Activated CD8-positive, alpha-beta T cell treated with anti-CD3 and anti-CD28 coated beads for 36 hours (primary cell): ENCODE measurements at regions not wholly inside any gene's neighbourhood (a gene's known extent, or its start where the extent isn't known, plus 50 kb on each side); places are given as distances from the start of the nearest gene placed in this dataset.

Experiments
- ATAC-seq: fragments of 200-7000 bp; cut with Tn5 transposase; one replicate; pipeline ENCODE4 v1.10.0; 2021; ENCODE audit warnings: mild to moderate bottlenecking, moderate library complexity
- CTCF ChIA-PET: fragments of 350-600 bp; sonication (Branson Sonifier 250); formaldehyde crosslinking; loops from one replicate; lab custom pipeline; 2021; ENCODE audit warnings: antibody characterized with exemption; lab: Charles Lee
- POLR2A ChIA-PET: fragments of 350-600 bp; sonication (Branson Sonifier 250); formaldehyde crosslinking; loops from one replicate; lab custom pipeline; 2021; ENCODE audit warnings: antibody characterized with exemption; lab: Charles Lee
- DNase-seq: peaks from one replicate; pipeline ENCODE4 v3.0.0-alpha.2; 2020
- H3K27ac Mint-ChIP-seq: one replicate; pipeline ENCODE4 v1.8.0; 2021; ENCODE audit warnings: mild to moderate bottlenecking, mixed read lengths
- H3K27me3 Mint-ChIP-seq: one replicate; pipeline ENCODE4 v1.8.0; 2021; ENCODE audit warnings: mixed read lengths
- H3K36me3 Mint-ChIP-seq: one replicate; pipeline ENCODE4 v1.8.0; 2021; ENCODE audit warnings: low read depth, mixed read lengths
- H3K4me1 Mint-ChIP-seq: one replicate; pipeline ENCODE4 v1.8.0; 2021; ENCODE audit warnings: low read depth, mixed read lengths
- H3K4me3 Mint-ChIP-seq: one replicate; pipeline ENCODE4 v1.8.0; 2021; ENCODE audit warnings: mild to moderate bottlenecking, moderate library complexity, mixed read lengths
- H3K9me3 Mint-ChIP-seq: one replicate; pipeline ENCODE4 v1.8.0; 2021; ENCODE audit warnings: mixed read lengths
- intact Hi-C: fragments of 100-400 bp; cut with micrococcal nuclease; formaldehyde crosslinking; loops from one replicate; pipeline ENCODE4 v1.10.0; 2022
- TF ChIP-seq, protein P1 (sequence below): fragments of 200-600 bp; IDR thresholded peaks from one replicate; pipeline ENCODE4 v1.8.0; 2022; ENCODE audit warnings: antibody characterized with exemption, mild to moderate bottlenecking

GRCh38 chr2:41410011-41410410 lies 637.8 kb upstream of the PKDCC start:
- DNase-seq (no peak), ATAC-seq (no peak)
- no peak overlapping the region for H3K4me3 Mint-ChIP-seq
- ChIA-PET POLR2A (no interaction called here), CTCF (no interaction called here)
- no peaks in the 10 kb centered on the region for H3K9me3 Mint-ChIP-seq
- intact Hi-C loops = no loop called here
- no peaks in the 10 kb centered on the region for H3K27me3 Mint-ChIP-seq
- no peak overlapping the region for H3K27ac Mint-ChIP-seq
- TF ChIP-seq, protein P1, sequence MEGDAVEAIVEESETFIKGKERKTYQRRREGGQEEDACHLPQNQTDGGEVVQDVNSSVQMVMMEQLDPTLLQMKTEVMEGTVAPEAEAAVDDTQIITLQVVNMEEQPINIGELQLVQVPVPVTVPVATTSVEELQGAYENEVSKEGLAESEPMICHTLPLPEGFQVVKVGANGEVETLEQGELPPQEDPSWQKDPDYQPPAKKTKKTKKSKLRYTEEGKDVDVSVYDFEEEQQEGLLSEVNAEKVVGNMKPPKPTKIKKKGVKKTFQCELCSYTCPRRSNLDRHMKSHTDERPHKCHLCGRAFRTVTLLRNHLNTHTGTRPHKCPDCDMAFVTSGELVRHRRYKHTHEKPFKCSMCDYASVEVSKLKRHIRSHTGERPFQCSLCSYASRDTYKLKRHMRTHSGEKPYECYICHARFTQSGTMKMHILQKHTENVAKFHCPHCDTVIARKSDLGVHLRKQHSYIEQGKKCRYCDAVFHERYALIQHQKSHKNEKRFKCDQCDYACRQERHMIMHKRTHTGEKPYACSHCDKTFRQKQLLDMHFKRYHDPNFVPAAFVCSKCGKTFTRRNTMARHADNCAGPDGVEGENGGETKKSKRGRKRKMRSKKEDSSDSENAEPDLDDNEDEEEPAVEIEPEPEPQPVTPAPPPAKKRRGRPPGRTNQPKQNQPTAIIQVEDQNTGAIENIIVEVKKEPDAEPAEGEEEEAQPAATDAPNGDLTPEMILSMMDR = no peak
- no peaks in the 10 kb centered on the region for H3K4me1 Mint-ChIP-seq
- no peaks in the 10 kb centered on the region for H3K36me3 Mint-ChIP-seq

DNA sequence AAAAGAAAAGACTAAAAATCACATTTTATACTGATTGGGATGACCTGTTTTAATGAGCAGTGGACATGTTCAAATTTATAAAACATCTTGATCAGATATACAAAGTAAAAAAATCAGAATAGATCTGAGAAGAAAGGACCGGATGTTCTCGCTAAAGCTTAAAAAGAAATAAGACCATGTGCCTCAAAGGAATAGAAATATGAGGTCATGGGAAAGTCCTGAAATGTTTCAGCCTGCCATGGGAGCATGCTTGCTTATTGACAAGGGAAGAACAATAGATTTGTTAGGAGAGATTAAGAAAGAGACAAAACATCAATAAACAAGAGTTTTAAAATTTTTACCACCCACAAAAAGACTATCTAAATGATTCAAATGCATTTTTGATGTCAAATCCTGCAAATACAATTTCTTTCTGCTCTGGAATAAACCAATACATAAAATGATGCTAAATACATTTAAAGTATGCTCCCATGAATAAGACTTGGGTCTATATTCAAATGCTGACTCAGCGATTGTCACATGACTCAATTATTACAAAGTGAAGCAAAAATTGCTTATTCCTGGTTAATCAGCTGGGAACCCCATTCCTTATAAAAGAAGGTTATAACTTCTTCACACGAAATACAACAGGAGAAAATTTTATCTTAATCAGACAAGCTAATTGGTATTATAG lies 633.9 kb upstream of the PKDCC start:
- H3K36me3 Mint-ChIP-seq = no peaks in the 10 kb centered on the region
- no peak for ATAC-seq
- no peaks in the 10 kb centered on the region for H3K9me3 Mint-ChIP-seq
- H3K4me1 Mint-ChIP-seq = no peaks in the 10 kb centered on the region
- H3K4me3 Mint-ChIP-seq = no peak overlapping the region
- DNase-seq = no peak
- intact Hi-C loops = no loop called here
- ChIA-PET CTCF (no interaction called here), POLR2A (no interaction called here)
- H3K27ac Mint-ChIP-seq = no peak overlapping the region
- no peaks in the 10 kb centered on the region for H3K27me3 Mint-ChIP-seq
- TF ChIP-seq, protein P1 = no peak

DNA sequence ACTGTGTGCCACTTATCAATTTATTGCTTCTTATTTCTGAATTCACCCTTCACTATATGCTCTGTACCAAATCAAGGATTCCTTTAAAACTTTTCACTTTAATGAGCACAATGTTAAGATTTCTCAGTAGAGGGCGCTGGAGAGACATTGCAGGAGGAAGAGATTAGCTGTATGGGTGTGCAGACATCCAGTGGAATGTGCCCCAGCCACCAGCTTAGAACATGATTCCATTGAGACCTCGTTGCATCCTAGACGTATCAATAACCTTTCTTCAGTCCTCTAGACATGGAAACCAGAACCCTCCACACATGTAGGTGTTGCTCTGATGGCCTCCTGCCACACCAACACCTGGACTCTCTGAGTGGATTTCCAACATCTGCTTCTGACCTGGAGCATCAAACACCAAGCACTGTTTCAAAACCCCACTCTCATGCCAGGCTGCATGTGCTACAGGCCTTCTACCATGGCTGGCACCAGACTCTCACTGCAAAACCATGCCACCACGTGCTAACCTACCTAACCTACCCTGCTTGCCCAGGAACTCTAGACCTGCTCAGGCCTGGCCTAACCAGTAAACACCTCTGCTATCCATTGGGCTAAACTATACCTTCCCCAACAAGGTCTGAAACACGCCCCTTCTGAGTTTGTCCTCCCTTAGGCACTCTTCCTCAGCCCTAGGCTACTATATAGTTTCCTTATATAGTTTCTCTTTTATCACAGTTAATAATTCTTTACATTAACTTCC lies 633.2 kb upstream of the PKDCC start:
- CTCF ChIA-PET = interaction anchor here (0.6 kb wide), 1 partner anchor 284 kb away, joined by 3 read pairs; no protein-coding TSS in a partner anchor
- POLR2A ChIA-PET = no interaction called here
- no peaks in the 10 kb centered on the region for H3K36me3 Mint-ChIP-seq
- H3K4me1 Mint-ChIP-seq = no peaks in the 10 kb centered on the region
- intact Hi-C loops = no loop called here
- no peaks in the 10 kb centered on the region for H3K9me3 Mint-ChIP-seq
- no peaks in the 10 kb centered on the region for H3K27me3 Mint-ChIP-seq
- ATAC-seq (no peak), DNase-seq (peak; percentile 11)
- TF ChIP-seq, protein P1 = peak; percentile 44
- no peak overlapping the region for H3K27ac Mint-ChIP-seq
- H3K4me3 Mint-ChIP-seq = no peak overlapping the region

DNA sequence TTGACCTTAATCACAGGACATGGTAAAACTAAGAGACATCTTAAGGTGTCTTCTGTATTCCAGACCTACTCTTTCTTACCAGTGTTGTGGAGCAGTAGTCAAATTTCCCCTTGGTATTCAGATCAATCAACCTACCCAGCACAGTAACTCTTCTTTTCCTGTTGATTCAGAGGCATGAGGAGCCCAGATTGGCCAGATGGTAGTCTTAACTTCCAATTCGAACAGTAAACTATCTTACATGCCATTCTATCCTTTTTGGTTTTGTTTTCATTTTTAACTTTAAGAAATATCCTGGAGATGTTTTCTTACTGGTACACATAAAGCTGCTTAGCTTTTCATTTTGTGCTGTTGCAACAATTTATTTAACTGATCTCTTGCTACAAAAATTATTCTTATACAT lies 630.3 kb upstream of the PKDCC start:
- ChIA-PET CTCF (no interaction called here), POLR2A (no interaction called here)
- DNase-seq = no peak
- H3K4me3 Mint-ChIP-seq = no peak overlapping the region
- no peaks in the 10 kb centered on the region for H3K4me1 Mint-ChIP-seq
- no peaks in the 10 kb centered on the region for H3K27me3 Mint-ChIP-seq
- TF ChIP-seq, protein P1 = no peak
- H3K27ac Mint-ChIP-seq = no peak overlapping the region
- no peak for ATAC-seq
- intact Hi-C loops = no loop called here
- H3K9me3 Mint-ChIP-seq = no peaks in the 10 kb centered on the region
- no peaks in the 10 kb centered on the region for H3K36me3 Mint-ChIP-seq

- ChIA-PET CTCF (no interaction called here), POLR2A (no interaction called here)
- Mint-ChIP-seq H3K27ac (no peak overlapping the region), H3K9me3 (no peaks in the 10 kb centered on the region), H3K4me3 (no peak overlapping the region), H3K36me3 (no peaks in the 10 kb centered on the region), H3K27me3 (no peaks in the 10 kb centered on the region), H3K4me1 (no peaks in the 10 kb centered on the region)
- DNase-seq (no peak), ATAC-seq (no peak)
- TF ChIP-seq, protein P1 = no peak
- intact Hi-C loops = no loop called here
Observed at GRCh38 chr2:41420219-41420618, 627.6 kb upstream of the PKDCC start.
